GM12878 (cell line): ENCODE measurements at regions not wholly inside any gene's neighbourhood (a gene's known extent, or its start where the extent isn't known, plus 50 kb on each side); places are given as distances from the start of the nearest gene placed in this dataset.

ENCODE experiments used
- ATAC-seq: fragments of 200-7000 bp; cut with Tn5 transposase; 3 replicates; pipeline ENCODE4 v1.9.1; 2020; ENCODE audit warnings: mild to moderate bottlenecking, moderate library complexity
- BruUV-seq: library from RNA; stranded (reverse); fragments of 400-500 nt; replicated peaks from 2 replicates; lab custom pipeline; 2021; lab: Mats Ljungman, UMichigan
- CTCF ChIA-PET: fragments of 300-600 bp; sonication (Branson Sonifier 250); formaldehyde crosslinking; extraction: SDS; loops from one replicate; lab custom pipeline; 2021; ENCODE audit warnings: inconsistent platforms; lab: Yijun Ruan, JAX
- POLR2A ChIA-PET: fragments of 350-600 bp; formaldehyde crosslinking; extraction: SDS; loops from one replicate; lab custom pipeline; 2021; ENCODE audit warnings: inconsistent platforms; lab: Charles Lee
- RAD21 ChIA-PET: fragments of 300-600 bp; sonication (Branson Sonifier 250); formaldehyde crosslinking; loops from one replicate; lab custom pipeline; 2023; ENCODE audit warnings: antibody characterized with exemption; ENCODE audit not compliant: unreplicated experiment; lab: Charles Lee
- SMC1A ChIA-PET: fragments of 300-600 bp; sonication (Branson Sonifier 250); formaldehyde crosslinking; loops from one replicate; lab custom pipeline; 2023; ENCODE audit not compliant: unreplicated experiment, uncharacterized antibody; lab: Charles Lee
- DNase-seq: peaks from one replicate; pipeline ENCODE4 v3.0.0-alpha.2; 2011; ENCODE audit warnings: low read depth, low spot score
- FAIRE-seq: peaks from 3 replicates; lab custom pipeline; 2011; peaks lifted over from hg19 to GRCh38; lab: Jason Lieb, UNC
- H2AFZ ChIP-seq: 2 replicates; pipeline ENCODE4 v1.6.0; 2011; ENCODE audit warnings: low read depth, low read length, control low read depth; ENCODE audit not compliant: control insufficient read depth
- H3K27ac ChIP-seq: 2 replicates; pipeline ENCODE4 v1.5.1; 2011; ENCODE audit warnings: control low read depth; ENCODE audit not compliant: control insufficient read depth, insufficient read depth
- H3K27me3 ChIP-seq, 2 experiments: replicated peaks in 1 of 2; 2 replicates each; pipeline versions ENCODE4 v1.6.0 to v1.6.1; 2011; ENCODE audit warnings: low read length in 1 of 2; ENCODE audit not compliant: control insufficient read depth in 2 of 2, insufficient read depth in 2 of 2
- H3K36me3 ChIP-seq, 2 experiments: 2 replicates each; pipeline ENCODE4 v1.5.1; 2011; ENCODE audit warnings: low read length in 1 of 2; ENCODE audit not compliant: control insufficient read depth in 2 of 2, insufficient read depth in 2 of 2
- H3K4me1 ChIP-seq: 2 replicates; pipeline ENCODE4 v1.6.1; 2011; ENCODE audit warnings: mild to moderate bottlenecking, low read length, moderate library complexity, mixed read lengths; ENCODE audit not compliant: control insufficient read depth, insufficient read depth
- H3K4me2 ChIP-seq: 2 replicates; pipeline ENCODE4 v1.6.0; 2011; ENCODE audit warnings: control low read depth; ENCODE audit not compliant: control insufficient read depth, insufficient read depth
- H3K4me3 ChIP-seq: fragments of 200-600 bp; sonication (generic); 2 replicates; pipeline ENCODE4 v1.5.1; 2016
- H3K79me2 ChIP-seq: 2 replicates; pipeline ENCODE4 v1.6.0; 2011; ENCODE audit warnings: low read length; ENCODE audit not compliant: control insufficient read depth, insufficient read depth
- H3K9ac ChIP-seq: 2 replicates; pipeline ENCODE4 v1.8.0; 2011; ENCODE audit warnings: low read length, control low read depth, mixed read lengths; ENCODE audit not compliant: control insufficient read depth, insufficient read depth
- H3K9me3 ChIP-seq: replicated peaks from 3 replicates; pipeline ENCODE4 v1.5.1; 2011; ENCODE audit warnings: mild to moderate bottlenecking, low read length; ENCODE audit not compliant: control insufficient read depth, insufficient read depth
- H4K20me1 ChIP-seq: 2 replicates; pipeline ENCODE4 v1.6.0; 2011; ENCODE audit not compliant: control insufficient read depth, insufficient read depth
- EED ChIP-seq: sonication (generic); IDR thresholded peaks from 2 replicates; pipeline ENCODE4 v1.6.1; 2016; ENCODE audit warnings: antibody characterized with exemption, low read depth
- FOXK2 ChIP-seq: fragments of 450-650 bp; IDR thresholded peaks from 2 replicates; pipeline ENCODE4 v1.6.1; 2017; ENCODE audit warnings: mild to moderate bottlenecking, moderate library complexity
- GABPA ChIP-seq: IDR thresholded peaks from 2 replicates; pipeline ENCODE4 v1.6.1; 2014; ENCODE audit warnings: antibody characterized with exemption, low read depth, mild to moderate bottlenecking, inconsistent platforms
- GATAD2B ChIP-seq: fragments of 450-650 bp; conservative IDR thresholded peaks from 2 replicates; pipeline ENCODE4 v1.6.1; 2017; ENCODE audit warnings: low read depth, mild to moderate bottlenecking, moderate library complexity
- HDAC6 ChIP-seq: fragments of 200-600 bp; sonication (generic); IDR thresholded peaks from one replicate; pipeline ENCODE4 v1.8.0; 2017; ENCODE audit warnings: antibody characterized with exemption; ENCODE audit not compliant: unreplicated experiment
- MYB ChIP-seq: fragments of 150-350 bp; IDR thresholded peaks from 2 replicates; pipeline ENCODE4 v1.6.1; 2014; ENCODE audit warnings: mild to moderate bottlenecking, low read depth, low read length, borderline replicate concordance
- NBN ChIP-seq: fragments of 450-650 bp; IDR thresholded peaks from 2 replicates; pipeline ENCODE4 v1.6.1; 2016
- NRF1 ChIP-seq: conservative IDR thresholded peaks from 2 replicates; pipeline ENCODE4 v1.6.1; 2011; ENCODE audit warnings: mild to moderate bottlenecking, low read depth, low read length, improper control_type of control experiment
- SMARCA5 ChIP-seq: fragments of 450-650 bp; IDR thresholded peaks from 2 replicates; pipeline ENCODE4 v1.6.1; 2017; ENCODE audit warnings: mild to moderate bottlenecking
- STAT3 ChIP-seq: IDR thresholded peaks from 2 replicates; pipeline ENCODE4 v1.6.1; 2011; ENCODE audit warnings: low read depth, low read length, improper control_type of control experiment
- WGBS: methylation state at CpG from one replicate; pipeline ENCODE4 v1.1.6; 2016; ENCODE audit warnings: low lambda C conversion rate; ENCODE audit not compliant: insufficient replicate concordance, insufficient coverage; ENCODE audit errors: missing lambda C conversion rate; 5-methylcytosine and 5-hydroxymethylcytosine counted together
- in situ Hi-C: fragments of 300-500 bp; cut with MboI; formaldehyde crosslinking; loops from 9 replicates; pipeline ENCODE4 v1.14.3; 2018; ENCODE audit warnings: mixed read lengths
- intact Hi-C: fragments of 100-400 bp; cut with micrococcal nuclease; formaldehyde crosslinking; loops from one replicate; pipeline ENCODE4 v1.14.2; 2022; ENCODE audit not compliant: unreplicated experiment
- TF ChIP-seq, protein P1 (sequence below): fragments of 450-650 bp; IDR thresholded peaks from 2 replicates; pipeline ENCODE4 v1.6.1; 2017; ENCODE audit warnings: mild to moderate bottlenecking, moderate library complexity
- TF ChIP-seq, protein P2 (sequence below): fragments of 450-650 bp; IDR thresholded peaks from 2 replicates; pipeline ENCODE4 v1.6.1; 2016; ENCODE audit warnings: mild to moderate bottlenecking

GRCh38 chr5:12557012-12557411 lies 652.8 kb upstream of the CTNND2 start:
- TF ChIP-seq SMARCA5 (no peak), GABPA (no peak), NRF1 (no peak), MYB (no peak), FOXK2 (no peak), NBN (no peak), EED (no peak), HDAC6 (no peak), GATAD2B (no peak), STAT3 (no peak)
- TF ChIP-seq, protein P1, sequence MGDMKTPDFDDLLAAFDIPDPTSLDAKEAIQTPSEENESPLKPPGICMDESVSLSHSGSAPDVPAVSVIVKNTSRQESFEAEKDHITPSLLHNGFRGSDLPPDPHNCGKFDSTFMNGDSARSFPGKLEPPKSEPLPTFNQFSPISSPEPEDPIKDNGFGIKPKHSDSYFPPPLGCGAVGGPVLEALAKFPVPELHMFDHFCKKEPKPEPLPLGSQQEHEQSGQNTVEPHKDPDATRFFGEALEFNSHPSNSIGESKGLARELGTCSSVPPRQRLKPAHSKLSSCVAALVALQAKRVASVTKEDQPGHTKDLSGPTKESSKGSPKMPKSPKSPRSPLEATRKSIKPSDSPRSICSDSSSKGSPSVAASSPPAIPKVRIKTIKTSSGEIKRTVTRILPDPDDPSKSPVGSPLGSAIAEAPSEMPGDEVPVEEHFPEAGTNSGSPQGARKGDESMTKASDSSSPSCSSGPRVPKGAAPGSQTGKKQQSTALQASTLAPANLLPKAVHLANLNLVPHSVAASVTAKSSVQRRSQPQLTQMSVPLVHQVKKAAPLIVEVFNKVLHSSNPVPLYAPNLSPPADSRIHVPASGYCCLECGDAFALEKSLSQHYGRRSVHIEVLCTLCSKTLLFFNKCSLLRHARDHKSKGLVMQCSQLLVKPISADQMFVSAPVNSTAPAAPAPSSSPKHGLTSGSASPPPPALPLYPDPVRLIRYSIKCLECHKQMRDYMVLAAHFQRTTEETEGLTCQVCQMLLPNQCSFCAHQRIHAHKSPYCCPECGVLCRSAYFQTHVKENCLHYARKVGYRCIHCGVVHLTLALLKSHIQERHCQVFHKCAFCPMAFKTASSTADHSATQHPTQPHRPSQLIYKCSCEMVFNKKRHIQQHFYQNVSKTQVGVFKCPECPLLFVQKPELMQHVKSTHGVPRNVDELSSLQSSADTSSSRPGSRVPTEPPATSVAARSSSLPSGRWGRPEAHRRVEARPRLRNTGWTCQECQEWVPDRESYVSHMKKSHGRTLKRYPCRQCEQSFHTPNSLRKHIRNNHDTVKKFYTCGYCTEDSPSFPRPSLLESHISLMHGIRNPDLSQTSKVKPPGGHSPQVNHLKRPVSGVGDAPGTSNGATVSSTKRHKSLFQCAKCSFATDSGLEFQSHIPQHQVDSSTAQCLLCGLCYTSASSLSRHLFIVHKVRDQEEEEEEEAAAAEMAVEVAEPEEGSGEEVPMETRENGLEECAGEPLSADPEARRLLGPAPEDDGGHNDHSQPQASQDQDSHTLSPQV: no peak
- TF ChIP-seq, protein P2, sequence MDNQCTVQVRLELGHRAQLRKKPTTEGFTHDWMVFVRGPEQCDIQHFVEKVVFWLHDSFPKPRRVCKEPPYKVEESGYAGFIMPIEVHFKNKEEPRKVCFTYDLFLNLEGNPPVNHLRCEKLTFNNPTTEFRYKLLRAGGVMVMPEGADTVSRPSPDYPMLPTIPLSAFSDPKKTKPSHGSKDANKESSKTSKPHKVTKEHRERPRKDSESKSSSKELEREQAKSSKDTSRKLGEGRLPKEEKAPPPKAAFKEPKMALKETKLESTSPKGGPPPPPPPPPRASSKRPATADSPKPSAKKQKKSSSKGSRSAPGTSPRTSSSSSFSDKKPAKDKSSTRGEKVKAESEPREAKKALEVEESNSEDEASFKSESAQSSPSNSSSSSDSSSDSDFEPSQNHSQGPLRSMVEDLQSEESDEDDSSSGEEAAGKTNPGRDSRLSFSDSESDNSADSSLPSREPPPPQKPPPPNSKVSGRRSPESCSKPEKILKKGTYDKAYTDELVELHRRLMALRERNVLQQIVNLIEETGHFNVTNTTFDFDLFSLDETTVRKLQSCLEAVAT: no peak
- TF ChIP-seq, all 136 proteins: peak for 0
- no TSS peak for BruUV-seq
- CTCF ChIA-PET: interaction anchor here (0.6 kb wide), 1 partner anchor 28 kb away, joined by 4 read pairs; no protein-coding TSS in a partner anchor

More at GRCh38 chr5:12557012-12557411, 652.8 kb upstream of the CTNND2 start:
- ChIA-PET POLR2A (no interaction called here), RAD21 (no interaction called here), SMC1A (no interaction called here)
- no peaks in the 10 kb centered on the region for H4K20me1 ChIP-seq
- H3K4me3 ChIP-seq: no peak overlapping the region
- WGBS: 19% methylated on average over 2 of the region's 2 CpGs
- H3K4me2 ChIP-seq: no peak overlapping the region
- H3K4me1 ChIP-seq: no peaks in the 10 kb centered on the region
- H3K9ac ChIP-seq: no peak overlapping the region
- ATAC-seq (no peak), DNase-seq (no peak), FAIRE-seq (no peak)
- H3K27me3 ChIP-seq: no peaks in the 10 kb centered on the region
- intact Hi-C loops: no loop called here
- H3K36me3 ChIP-seq: no peaks in the 10 kb centered on the region
- H3K9me3 ChIP-seq: no peaks in the 10 kb centered on the region
- no peak overlapping the region for H3K27ac ChIP-seq
- in situ Hi-C loops: no loop called here
- no peak overlapping the region for H2AFZ ChIP-seq
- no peaks in the 10 kb centered on the region for H3K79me2 ChIP-seq
